Activated CD4-positive, alpha-beta T cell treated with anti-CD3 and anti-CD28 coated beads, Interleukin-2, amount 50 U/mL, for 48 hours (primary cell): ENCODE measurements at regions not wholly inside any gene's neighbourhood (a gene's known extent, or its start where the extent isn't known, plus 50 kb on each side); places are given as distances from the start of the nearest gene placed in this dataset.
A peak's percentile ranks its signal among the peaks of the same experiment; 100 is the strongest.
"Not testable (repeated sequence)": the region's sequence is repeated elsewhere in the genome, so short reads cannot be mapped to it uniquely, and the experiment has no call there.

Experiments
- DNase-seq, 2 experiments: peaks; one replicate each; pipeline ENCODE4 v3.0.0-alpha.2; 2020

DNA sequence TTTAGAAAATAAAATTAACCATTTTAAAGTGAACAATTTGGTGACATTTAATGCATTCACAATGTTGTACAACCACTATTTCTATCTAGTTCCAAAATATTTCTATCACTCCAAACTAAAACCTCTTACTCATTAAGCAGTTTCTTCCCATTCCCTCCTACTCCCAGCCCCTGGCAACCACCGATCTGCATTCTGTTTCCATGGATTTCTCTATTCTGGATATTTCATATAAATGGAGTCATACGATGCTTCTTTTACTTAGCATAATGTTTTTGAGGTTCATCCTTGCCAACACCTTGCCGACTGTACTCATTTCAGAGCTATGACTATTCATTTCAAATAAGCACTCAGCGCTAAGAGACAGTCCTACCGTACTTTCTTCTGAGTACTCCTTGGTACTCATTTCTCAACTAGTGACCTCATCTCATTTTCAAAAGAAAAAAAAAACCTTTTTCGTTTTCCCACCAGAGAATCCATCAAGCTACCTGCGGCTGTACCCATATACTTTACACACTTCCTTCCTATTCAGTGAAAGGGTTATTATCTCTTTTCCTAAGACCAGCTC, 259.2 kb downstream of the UTRN start:
- no peak for DNase-seq

DNA sequence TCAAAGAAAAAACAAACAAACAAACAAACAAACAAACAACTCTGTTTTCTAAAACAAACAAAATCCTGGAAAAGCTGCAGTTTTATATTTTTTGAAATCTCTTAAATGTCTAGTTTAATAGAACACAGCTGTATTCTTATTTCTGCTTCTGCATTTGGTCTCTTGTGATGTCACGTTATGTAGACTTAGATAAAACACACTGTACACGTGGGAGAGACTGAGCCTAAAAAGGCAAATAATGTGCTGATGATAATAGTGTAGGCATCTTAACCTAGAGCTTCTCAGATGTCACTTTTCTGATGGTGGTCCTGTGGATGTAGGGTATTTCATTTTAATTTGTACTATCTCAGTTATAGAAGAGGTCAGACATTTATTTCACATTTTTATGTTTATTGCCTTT, 261.7 kb downstream of the UTRN start:
- DNase-seq, result no peak

DNA sequence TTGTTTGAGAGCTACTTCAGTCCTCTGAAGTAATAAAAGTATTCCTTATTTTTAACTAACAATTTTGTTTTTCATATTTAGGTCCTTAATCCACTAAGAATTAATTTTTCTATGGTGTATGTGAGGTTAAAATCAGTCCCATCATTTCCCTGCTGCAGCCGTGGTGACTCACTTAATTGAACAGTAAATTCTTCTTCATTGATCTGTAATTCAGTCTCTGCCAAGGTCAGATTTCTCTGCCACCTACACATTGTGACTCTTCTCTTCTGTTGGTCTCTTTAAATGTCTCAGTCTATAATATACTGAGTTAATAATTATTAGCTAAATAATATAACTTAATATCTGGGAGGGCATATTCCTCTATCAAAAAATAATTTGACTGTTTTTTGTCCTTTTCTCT, 262.3 kb downstream of the UTRN start:
- DNase-seq, result no peak

DNA sequence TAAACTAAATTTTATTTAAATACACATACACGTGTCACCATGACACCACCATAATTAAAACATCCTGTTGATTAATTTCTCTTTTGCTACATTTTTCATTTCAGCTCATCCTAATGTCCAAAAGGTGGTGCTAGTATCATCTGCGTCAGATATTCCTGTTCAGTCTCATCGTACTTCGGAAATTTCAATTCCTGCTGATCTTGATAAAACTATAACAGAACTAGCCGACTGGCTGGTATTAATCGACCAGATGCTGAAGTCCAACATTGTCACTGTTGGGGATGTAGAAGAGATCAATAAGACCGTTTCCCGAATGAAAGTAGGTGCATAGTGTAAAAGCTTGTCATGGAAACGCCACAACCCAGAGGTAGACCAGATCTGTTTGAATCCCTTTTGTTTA, 263.4 kb downstream of the UTRN start:
- no peak for DNase-seq

DNA sequence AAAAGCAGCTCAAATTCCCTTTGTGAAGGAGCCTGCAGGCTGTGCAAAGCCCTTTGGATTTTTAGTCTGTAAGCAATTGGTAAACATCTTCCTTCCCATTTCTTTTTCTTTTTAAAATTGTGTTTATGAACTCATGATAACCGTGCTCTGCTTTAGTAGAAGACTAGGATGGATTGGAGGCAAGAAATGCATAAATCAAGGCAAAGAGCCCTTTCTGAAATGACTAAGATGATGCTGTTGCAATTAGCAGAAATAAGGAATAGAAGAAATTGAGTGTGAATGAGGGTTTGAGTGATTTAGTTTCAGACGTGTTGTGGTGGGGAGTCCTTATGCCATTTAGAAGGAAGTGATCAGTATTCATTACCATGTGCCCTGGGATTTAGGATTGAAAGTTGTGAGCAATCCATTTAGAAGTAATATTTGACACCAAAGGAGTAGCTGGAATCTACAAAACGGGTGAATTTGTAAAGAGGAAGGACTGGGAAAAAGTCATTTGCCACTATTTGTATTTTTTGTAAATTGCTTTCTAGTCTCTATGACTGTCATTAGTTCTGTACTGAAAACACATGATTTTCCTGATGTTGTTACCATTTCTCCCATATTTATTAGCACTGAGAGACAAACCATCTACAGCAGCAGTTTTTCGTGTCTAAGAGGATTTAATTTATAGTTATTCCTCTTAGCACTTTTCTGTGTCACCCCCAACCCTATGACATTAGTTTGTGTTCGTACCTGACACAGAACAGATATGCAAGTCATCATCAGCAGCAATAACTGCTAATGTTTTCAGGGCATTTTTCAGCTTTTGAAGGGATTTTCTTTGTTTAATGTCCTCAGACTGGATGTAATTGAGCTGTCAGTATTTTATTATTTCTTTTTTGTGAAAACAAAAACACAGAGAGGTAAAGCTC, 265.0 kb downstream of the UTRN start:
- DNase-seq, result no peak

DNA sequence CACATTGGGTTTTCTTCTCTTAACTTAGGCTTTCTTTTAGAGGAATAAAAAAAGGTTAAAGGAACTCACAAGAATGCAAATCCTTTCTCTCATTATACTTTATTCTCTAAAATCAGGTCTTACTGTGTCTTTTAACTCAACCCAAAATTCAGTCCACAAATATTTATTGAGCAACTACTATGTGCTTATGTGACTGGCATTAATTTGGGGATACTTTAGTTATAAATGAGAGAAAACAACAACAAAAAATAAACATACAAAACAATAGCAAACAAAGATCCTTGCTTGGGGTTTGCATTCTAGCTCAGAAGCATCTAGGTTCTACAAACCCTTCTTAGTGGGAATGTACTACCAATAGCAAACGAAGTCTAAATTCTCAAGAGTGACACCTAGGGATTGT, 266.2 kb downstream of the UTRN start:
- no peak for DNase-seq

DNA sequence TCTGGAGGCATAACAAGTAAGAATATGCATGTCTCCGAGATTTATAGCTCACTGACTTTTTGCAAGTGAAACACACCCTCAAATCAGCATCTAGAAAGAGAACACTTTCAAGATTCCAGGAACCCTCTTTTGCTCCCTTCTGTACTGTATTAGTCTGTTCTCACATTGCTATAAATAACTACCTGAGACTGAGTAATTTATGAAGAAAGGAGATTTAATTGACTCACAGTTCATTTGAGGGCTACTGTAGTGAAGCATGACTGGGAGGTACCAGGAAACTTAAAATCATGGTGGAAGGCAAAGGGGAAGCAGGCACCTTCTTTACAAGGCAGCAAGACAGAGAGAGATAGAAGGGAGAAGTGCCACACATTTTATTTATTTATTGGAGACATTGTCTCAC, 269.9 kb downstream of the UTRN start:
- DNase-seq, result no peak

DNA sequence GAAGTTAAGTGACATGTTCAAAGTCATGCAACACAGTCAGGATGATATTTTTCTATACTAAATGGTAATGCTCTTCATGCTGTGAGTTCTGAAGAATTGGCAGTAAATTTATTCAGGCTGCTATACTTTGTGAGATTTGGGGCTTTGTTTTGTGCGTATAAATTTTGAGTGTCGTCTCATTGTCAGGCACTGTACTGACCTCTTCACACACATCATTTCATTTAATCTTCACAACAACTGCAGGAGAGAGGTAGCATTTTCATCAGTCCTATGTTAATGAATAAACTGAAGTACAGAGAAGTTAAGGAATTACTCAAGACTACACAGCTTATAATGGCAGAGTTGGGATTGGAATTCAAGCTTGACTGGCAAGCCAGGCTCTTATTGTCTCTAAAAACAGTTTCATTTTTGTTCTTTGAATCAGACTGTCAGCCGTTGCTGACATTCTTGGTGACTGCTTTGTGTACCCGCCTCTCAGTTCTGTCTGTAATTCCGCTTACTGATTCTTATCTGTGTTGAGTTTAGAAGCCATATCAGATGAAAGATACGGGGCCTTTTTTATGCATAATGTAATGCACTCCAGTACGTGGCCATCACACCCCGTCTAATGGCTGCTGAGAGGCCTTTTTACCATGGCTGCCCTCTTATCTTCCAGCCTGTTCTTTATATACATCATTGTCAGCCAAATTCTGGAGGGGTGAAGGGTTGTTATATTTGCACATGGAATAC, 274.9 kb downstream of the UTRN start:
- peak; percentile 45 to 62 for DNase-seq

DNA sequence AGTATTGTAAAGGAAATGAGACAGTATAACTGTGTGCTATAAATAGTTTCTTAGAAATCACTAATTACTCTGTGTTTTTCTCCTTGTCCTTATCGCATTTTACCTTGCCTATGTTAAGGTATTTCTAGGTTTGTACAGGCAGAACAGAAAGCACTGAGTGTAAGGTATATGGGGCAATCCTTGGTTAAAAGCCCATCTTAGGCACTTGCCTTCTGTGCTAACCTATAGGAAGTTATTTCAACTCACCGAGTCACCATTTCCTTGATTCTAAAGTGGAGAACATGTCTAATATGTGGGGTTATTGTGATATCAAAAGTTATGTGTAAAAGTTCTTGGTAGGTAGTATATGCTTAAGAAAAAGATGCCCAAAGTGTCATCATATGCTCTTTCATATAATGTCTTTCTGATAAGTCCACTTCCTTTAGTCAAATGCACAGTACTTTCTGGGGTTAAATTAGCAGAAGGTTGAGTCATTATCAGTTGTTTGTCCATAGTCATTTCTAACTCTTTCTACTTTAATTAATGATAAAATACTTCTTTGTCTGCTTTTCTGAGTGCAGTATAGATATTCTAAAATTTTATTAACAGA, 276.4 kb downstream of the UTRN start:
- DNase-seq, result no peak

DNA sequence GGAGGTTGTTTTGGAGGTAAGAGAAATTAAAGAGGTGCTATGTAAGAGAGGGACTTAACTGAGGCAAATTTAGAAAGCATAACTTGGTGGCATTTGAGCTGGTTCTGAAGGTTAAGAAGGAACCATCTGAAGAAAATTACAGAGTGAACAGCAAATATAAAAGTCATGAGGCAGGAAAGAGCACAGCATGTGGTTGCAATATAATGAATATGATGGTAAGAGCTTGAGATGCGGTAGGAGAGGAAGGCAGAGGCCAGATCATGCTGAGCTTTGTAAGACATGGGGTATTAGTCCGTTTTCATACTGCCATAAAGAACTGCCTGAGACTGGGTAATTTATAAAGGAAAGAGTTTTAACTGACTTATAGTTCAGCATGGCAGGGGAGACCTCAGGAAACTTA, 279.1 kb downstream of the UTRN start:
- DNase-seq, result no peak

DNA sequence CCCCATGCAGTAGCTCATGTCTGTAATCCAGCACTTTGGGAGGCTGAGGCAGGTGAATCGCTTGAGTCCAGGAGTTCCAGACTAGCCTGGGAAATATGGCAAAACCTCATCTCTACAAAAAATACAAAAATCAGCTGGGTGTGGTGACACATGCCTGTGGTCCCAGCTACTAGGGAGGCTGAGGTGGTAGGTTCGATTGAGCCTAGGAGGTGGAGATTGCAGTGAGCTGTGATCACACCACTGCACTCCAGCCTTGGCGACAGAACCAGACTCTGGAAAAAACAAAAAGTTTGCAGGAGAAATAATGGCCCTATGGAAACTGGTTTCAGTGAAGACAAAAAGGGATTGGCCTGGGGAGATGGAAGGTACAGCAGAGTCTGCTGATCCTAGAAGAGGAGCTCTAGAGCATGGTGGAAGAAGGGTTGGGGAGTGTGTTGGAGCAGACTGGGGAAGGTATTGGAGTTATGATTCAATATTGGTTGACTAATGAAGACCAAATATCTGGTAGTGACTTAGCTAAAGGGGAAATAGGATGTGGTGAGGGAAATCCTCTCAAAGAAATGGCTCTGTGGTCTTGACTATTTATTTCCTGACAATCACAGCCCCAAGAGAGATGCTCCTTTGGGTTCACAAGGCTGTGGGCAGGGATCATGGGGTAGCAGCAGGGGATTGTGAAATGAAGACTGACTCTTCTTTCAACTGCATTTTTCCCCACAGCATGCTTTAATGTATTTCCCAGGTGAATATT, 281.9 kb downstream of the UTRN start:
- DNase-seq, result no peak

DNA sequence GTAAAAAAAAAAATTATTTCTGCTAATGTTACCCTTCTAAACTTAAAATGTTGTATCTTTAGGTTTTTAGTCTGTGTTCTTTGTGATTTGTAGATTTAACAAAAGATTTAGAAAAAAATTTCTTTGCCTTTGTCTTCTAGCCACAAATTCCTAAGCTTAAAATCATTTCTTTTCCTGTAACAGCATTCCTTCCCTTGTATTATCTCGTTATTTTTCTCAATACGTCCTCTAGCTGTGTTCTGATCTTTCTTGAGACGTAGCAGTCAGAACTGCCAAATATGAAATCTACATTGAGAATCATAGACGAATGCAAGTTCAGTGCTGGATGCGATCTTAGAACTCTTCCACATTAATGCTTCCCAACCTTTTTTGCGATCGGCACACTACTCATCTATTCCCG, 283.1 kb downstream of the UTRN start:
- DNase-seq, result no peak

DNA sequence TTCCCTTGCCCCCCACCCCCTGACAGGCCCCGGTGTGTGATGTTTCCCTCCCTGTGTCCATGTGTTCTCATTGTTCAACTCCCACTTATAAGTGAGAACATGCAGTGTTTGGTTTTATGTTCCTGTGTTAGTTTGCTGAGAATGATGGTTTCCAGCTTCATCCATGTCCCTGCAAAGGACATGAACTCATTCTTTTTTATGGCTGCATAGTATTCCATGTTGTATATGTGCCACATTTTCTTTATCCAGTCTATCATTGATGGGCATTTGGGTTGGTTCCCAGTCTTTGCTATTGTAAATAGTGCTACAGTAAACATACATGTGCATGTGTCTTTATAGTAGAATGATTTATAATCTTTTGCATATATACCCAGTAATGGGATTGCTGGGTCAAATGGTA, 287.4 kb downstream of the UTRN start:
- not testable (repeated sequence) for DNase-seq

DNA sequence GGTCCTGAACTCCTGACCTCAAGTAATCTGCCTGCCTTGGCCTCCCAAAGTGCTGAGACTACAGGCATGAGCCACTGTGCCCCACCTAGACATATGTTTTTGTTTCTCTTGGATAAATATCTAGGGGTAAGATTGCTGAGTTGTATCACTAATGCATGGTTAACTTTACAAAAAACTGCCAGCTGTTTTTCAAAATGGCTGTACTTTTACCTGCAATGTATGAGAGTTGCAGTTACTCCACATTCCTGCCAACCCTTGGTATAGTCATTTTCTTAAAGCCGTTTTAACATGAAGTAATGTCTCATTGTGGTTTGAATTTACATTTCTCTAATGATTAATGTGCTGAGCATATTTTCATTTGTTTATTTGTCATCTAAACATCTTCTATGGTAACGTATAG, 289.7 kb downstream of the UTRN start:
- DNase-seq, result no peak

DNA sequence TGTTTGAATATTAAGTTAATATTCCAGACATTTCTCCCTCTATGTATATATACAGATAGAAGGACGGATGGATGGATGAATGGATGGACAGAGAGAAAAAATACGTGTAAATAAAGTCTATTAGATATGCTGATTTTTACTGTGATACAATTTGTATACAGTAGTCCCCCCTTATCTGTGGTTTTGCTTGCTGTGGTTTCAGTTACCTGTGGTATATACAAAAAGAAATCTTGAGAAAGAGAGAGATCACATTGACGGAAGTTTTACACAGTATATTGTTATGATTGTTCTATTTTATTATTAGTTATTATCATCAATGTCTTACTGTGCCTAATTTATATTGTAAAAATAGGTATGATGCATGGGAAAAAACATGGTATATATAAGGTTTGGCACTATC, 290.2 kb downstream of the UTRN start:
- DNase-seq, result no peak

DNA sequence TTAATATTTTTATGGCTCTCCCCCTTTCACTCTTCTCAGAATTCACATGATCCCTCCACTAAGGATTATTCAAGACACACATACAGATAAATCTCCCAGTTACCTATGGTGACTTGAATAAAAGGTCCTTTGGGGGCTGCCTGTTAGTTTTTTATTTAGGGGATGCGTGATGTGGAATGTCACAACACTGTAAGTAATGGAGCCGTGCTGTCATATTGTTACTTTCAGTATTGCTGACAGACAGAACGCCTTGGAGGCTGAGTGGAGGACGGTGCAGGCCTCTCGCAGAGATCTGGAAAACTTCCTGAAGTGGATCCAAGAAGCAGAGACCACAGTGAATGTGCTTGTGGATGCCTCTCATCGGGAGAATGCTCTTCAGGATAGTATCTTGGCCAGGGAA, 291.7 kb downstream of the UTRN start:
- no peak for DNase-seq

DNA sequence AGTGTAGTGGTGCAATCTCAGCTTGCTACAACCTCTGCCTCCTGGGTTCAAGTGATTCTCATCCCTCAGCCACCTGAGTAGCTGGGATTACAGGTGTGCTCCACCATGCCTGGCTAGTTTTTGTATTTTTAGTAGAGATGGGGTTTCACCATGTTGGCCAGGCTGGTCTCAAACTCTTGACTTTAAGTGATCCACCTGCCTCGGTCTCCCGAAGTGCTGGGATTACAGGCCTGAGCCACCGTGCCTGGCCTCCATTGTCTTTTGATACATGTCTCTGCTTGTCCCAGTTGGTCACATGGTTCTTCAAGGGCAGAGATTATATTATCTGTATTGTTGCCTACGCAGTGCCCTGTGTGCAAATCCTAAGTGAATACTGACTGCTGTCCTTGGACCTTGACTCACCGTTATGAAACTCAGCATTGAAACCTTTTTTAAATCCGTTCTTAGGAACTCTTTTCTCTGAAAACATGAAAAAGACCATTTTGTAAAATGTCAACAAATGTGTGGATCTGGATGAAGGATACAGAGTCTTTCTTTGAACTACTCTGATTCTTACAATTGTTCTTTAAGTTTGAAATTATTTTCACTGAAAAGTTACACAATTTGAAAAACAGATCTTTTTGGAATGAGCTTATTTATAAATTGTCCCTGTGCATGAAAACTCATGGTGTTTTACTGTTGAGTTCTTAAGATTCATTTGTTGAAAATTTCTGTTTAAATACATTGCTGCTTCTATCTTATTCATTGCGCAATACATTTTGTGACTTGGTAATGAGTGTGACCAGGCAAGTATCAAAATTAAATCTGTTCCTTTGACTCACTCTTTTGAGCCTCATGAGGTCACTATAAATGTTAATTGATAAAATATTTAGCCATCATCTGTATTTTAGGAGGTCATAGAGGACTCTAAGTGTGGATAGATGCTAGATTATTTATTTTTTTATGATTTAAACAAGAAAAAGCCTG, 293.5 kb downstream of the UTRN start:
- no peak for DNase-seq

DNA sequence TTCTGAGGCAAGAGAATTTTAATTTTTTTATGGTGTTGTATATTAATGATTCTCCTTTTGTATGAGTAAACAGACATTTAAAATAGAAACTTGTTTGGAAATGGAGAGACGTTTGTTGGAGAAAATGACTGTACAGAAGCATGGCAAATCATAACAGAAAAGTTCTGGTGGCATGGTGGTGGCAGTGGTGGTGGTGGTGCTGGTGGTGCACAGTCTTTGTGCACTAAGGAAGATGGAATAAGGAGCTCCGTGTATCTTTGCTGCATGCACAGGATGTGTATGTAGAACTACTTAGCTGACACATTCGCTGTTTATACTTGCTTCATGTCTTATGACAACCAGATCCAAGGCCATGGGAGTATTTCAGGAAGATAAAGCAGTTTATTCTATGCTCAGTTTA, 294.9 kb downstream of the UTRN start:
- no peak for DNase-seq

DNA sequence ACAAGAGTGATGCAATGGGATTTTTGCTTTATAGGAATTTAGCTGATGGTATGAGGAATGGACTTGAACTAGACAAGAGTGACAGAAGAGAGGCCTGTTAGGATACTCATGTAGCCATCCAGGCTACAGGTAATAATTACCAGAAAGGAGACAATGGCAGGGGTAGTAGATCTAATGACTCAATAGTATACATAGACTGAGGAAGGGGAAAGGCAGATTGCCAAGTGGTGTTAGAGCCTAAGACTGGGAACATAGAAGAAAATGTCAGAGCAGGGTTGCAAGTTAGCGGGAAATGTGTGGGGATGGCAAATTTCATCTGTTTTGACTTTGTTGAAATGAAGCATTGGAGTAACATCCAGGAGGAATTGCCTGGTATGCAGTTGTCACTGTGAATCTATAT, 295.6 kb downstream of the UTRN start:
- DNase-seq, result no peak

DNA sequence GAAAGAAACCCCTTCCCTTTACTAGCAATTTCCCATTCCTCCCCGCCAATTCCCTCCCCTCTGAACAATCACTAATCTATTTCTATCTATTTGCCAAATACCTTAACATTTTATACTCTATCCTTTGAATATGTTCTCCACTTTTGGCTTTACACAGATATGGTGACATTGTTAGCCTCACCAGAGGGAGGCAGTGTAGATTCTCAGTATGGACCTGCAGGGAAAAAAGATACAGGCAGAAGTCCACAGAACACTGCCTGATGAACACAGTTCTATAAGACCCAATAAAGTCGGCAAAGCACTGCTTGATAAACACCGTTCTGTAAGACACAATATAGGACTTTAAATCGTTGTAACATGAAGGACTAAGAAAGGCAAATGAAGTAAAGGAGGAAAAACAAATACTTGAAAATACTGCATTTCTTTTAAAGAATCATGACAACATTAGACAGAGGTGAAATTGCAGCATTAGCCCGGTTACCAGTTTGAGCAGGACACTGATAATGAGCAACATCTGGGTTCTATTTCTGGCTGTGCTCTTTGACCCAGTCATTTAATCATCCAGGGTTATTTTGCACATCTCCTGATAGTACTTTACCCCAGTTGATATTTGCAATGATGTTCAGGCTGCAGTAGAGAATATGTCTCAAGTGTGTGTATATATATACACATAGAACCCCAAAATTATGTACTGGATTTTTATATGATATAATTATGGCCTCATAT, 296.8 kb downstream of the UTRN start:
- no peak for DNase-seq
